HEK293 (cell line): ENCODE measurements at regions not wholly inside any gene's neighbourhood (a gene's known extent, or its start where the extent isn't known, plus 50 kb on each side); places are given as distances from the start of the nearest gene placed in this dataset.

Experiments
- GLIS1 ChIP-seq: fragments of 450-650 bp; formaldehyde crosslinking; IDR thresholded peaks from 2 replicates; pipeline ENCODE4 v1.5.1; 2016; ENCODE audit warnings: missing biosample characterization, missing genetic modification characterization
- GLIS2 ChIP-seq: fragments of 450-650 bp; formaldehyde crosslinking; IDR thresholded peaks from 2 replicates; pipeline ENCODE4 v1.5.1; 2016; ENCODE audit warnings: missing biosample characterization, missing genetic modification characterization
- HIC1 ChIP-seq: fragments of 450-650 bp; formaldehyde crosslinking; IDR thresholded peaks from 2 replicates; pipeline ENCODE4 v1.5.1; 2016; ENCODE audit warnings: missing biosample characterization, missing genetic modification characterization
- PATZ1 ChIP-seq: fragments of 450-650 bp; formaldehyde crosslinking; IDR thresholded peaks from 2 replicates; pipeline ENCODE4 v1.5.1; 2016; ENCODE audit warnings: missing biosample characterization, missing genetic modification characterization
- PRDM10 ChIP-seq: fragments of 450-650 bp; formaldehyde crosslinking; IDR thresholded peaks from 2 replicates; pipeline ENCODE4 v1.5.1; 2016; ENCODE audit warnings: missing biosample characterization, missing genetic modification characterization
- SP3 ChIP-seq: fragments of 450-650 bp; formaldehyde crosslinking; IDR thresholded peaks from 2 replicates; pipeline ENCODE4 v1.5.1; 2016; ENCODE audit warnings: missing biosample characterization, missing genetic modification characterization
- ZBTB26 ChIP-seq: fragments of 450-650 bp; formaldehyde crosslinking; optimal IDR thresholded peaks from 2 replicates; pipeline ENCODE3; 2016; ENCODE audit warnings: missing biosample characterization, mild to moderate bottlenecking, missing genetic modification characterization
- ZBTB7A ChIP-seq: fragments of 450-650 bp; formaldehyde crosslinking; IDR thresholded peaks from 2 replicates; pipeline ENCODE4 v1.5.1; 2016; ENCODE audit warnings: low read depth, missing biosample characterization, missing genetic modification characterization
- ZNF169 ChIP-seq: fragments of 450-650 bp; formaldehyde crosslinking; IDR thresholded peaks from 2 replicates; pipeline ENCODE4 v1.5.1; 2016; ENCODE audit warnings: missing biosample characterization, missing genetic modification characterization
- ZNF311 ChIP-seq: fragments of 450-650 bp; formaldehyde crosslinking; IDR thresholded peaks from 2 replicates; pipeline ENCODE4 v1.5.1; 2017; ENCODE audit warnings: missing biosample characterization, missing genetic modification characterization, borderline replicate concordance
- ZNF335 ChIP-seq: fragments of 450-650 bp; formaldehyde crosslinking; conservative IDR thresholded peaks from 2 replicates; pipeline ENCODE4 v1.5.1; 2016; ENCODE audit warnings: missing biosample characterization, missing genetic modification characterization
- ZNF362 ChIP-seq: fragments of 450-650 bp; formaldehyde crosslinking; IDR thresholded peaks from 2 replicates; pipeline ENCODE4 v1.5.1; 2016; ENCODE audit warnings: missing biosample characterization, missing genetic modification characterization
- ZNF398 ChIP-seq: fragments of 450-650 bp; formaldehyde crosslinking; IDR thresholded peaks from 2 replicates; pipeline ENCODE4 v1.5.1; 2017; ENCODE audit warnings: missing biosample characterization, missing genetic modification characterization
- ZNF76 ChIP-seq: fragments of 450-650 bp; formaldehyde crosslinking; IDR thresholded peaks from 2 replicates; pipeline ENCODE4; 2016; ENCODE audit warnings: low read depth, missing biosample characterization, missing genetic modification characterization, borderline replicate concordance
- ZNF792 ChIP-seq: fragments of 450-650 bp; formaldehyde crosslinking; IDR thresholded peaks from 2 replicates; pipeline ENCODE4 v1.5.1; 2016; ENCODE audit warnings: missing biosample characterization, missing genetic modification characterization
- ZSCAN18 ChIP-seq: fragments of 450-650 bp; formaldehyde crosslinking; IDR thresholded peaks from 2 replicates; pipeline ENCODE4 v1.5.1; 2016; ENCODE audit warnings: missing biosample characterization, missing genetic modification characterization

- TF ChIP-seq PRDM10 (peak; percentile 66), ZBTB7A (tag by site-specific recombination) (no peak), HIC1 (tag by site-specific recombination) (peak; percentile 54; the same call in 1 of the 2 replicates), GLIS2 (peak; percentile 17; the same call in 1 of the 2 replicates), ZNF792 (no peak), ZNF76 (tag by site-specific recombination) (no peak), GLIS1 (tag by site-specific recombination) (no peak; the same call in 1 of the 2 replicates), ZNF398 (peak; percentile 26; the same call in 1 of the 2 replicates), ZNF335 (tag by site-specific recombination) (peak; percentile 47), ZNF362 (tag by site-specific recombination) (no peak), SP3 (tag by site-specific recombination) (no peak), ZBTB26 (tag by site-specific recombination) (peak; percentile 6), ZNF169 (tag by site-specific recombination) (no peak), PATZ1 (tag by site-specific recombination) (peak; percentile 60), ZNF311 (no peak), ZSCAN18 (tag by site-specific recombination) (no peak)
These were observed 135.9 kb downstream of the ZNF92 start (continued) for GRCh38 chr7:65509368-65510186.
